Ectodermal cell (in vitro differentiated cells): ENCODE measurements at regions not wholly inside any gene's neighbourhood (a gene's known extent, or its start where the extent isn't known, plus 50 kb on each side); places are given as distances from the start of the nearest gene placed in this dataset.

Source experiments
- H3K27ac ChIP-seq: 2 replicates; pipeline ENCODE4 v1.7.0; 2013; ENCODE audit warnings: mild to moderate bottlenecking, low read depth, low read length; ENCODE audit not compliant: insufficient read depth, poor library complexity, severe bottlenecking
- H3K27me3 ChIP-seq: 2 replicates; pipeline ENCODE4 v1.7.0; 2013; ENCODE audit warnings: mild to moderate bottlenecking, low read length; ENCODE audit not compliant: insufficient read depth, control insufficient read depth, poor library complexity, severe bottlenecking
- H3K36me3 ChIP-seq: one replicate; pipeline ENCODE4 v1.7.0; 2013; ENCODE audit warnings: low read length; ENCODE audit not compliant: control insufficient read depth, insufficient read depth
- H3K4me1 ChIP-seq: one replicate; pipeline ENCODE4 v1.7.0; 2013; ENCODE audit warnings: low read length; ENCODE audit not compliant: control insufficient read depth, insufficient read depth
- H3K4me3 ChIP-seq: 2 replicates; pipeline ENCODE4 v1.7.0; 2013; ENCODE audit warnings: low read depth, low read length, control low read depth; ENCODE audit not compliant: insufficient read depth
- H3K9me3 ChIP-seq: 2 replicates; pipeline ENCODE4 v1.7.0; 2013; ENCODE audit warnings: mild to moderate bottlenecking, low read length, moderate library complexity; ENCODE audit not compliant: control insufficient read depth
- WGBS, 2 experiments: methylation state at CpG; one replicate each; pipeline ENCODE4 v1.1.7; 2013; ENCODE audit warnings: missing lambda C conversion rate in 2 of 2; 5-methylcytosine and 5-hydroxymethylcytosine counted together

- Histone ChIP-seq H3K27me3 (no peaks in the 10 kb centered on the region), H3K27ac (no peak overlapping the region), H3K36me3 (no peaks in the 10 kb centered on the region), H3K4me3 (no peak overlapping the region), H3K4me1 (no peaks in the 10 kb centered on the region), H3K9me3 (no peaks in the 10 kb centered on the region)
- 92 to 95% methylated on average over 2 of the region's 2 CpGs for WGBS, 2 experiments
These were observed 92.3 kb upstream of the CARMIL1 start for GRCh38 chr6:25186919-25187318.

- Histone ChIP-seq H3K27ac (no peak overlapping the region), H3K4me1 (no peaks in the 10 kb centered on the region), H3K27me3 (no peaks in the 10 kb centered on the region), H3K36me3 (no peaks in the 10 kb centered on the region), H3K9me3 (no peaks in the 10 kb centered on the region), H3K4me3 (no peak overlapping the region)
- WGBS, 2 experiments = no CpG with 5 or more reads among the region's 1 CpG
These were observed 90.9 kb upstream of the CARMIL1 start for GRCh38 chr6:25188232-25188631.

- H3K4me3 ChIP-seq = no peak overlapping the region
- no peaks in the 10 kb centered on the region for H3K27me3 ChIP-seq
- no peak overlapping the region for H3K27ac ChIP-seq
- no peaks in the 10 kb centered on the region for H3K9me3 ChIP-seq
- no peaks in the 10 kb centered on the region for H3K36me3 ChIP-seq
- 95% methylated on average over 6 of the region's 6 CpGs for WGBS, 2 experiments
- no peaks in the 10 kb centered on the region for H3K4me1 ChIP-seq
These were observed 86.3 kb upstream of the CARMIL1 start for GRCh38 chr6:25192590-25193459.

GRCh38 chr6:25193460-25194171 is 85.6 kb upstream of the CARMIL1 start:
- Histone ChIP-seq H3K4me1 (no peaks in the 10 kb centered on the region), H3K4me3 (no peak overlapping the region), H3K9me3 (no peaks in the 10 kb centered on the region), H3K36me3 (no peaks in the 10 kb centered on the region), H3K27me3 (no peaks in the 10 kb centered on the region), H3K27ac (no peak overlapping the region)
- 96 to 98% methylated on average over 3 to 5 of the region's 6 CpGs for WGBS, 2 experiments

- H3K4me3 ChIP-seq = no peak overlapping the region
- H3K27ac ChIP-seq = no peak overlapping the region
- no peaks in the 10 kb centered on the region for H3K4me1 ChIP-seq
- no peaks in the 10 kb centered on the region for H3K36me3 ChIP-seq
- H3K9me3 ChIP-seq = no peaks in the 10 kb centered on the region
- 92 to 93% methylated on average over 6 to 8 of the region's 8 CpGs for WGBS, 2 experiments
- no peaks in the 10 kb centered on the region for H3K27me3 ChIP-seq
These were observed 84.9 kb upstream of the CARMIL1 start for GRCh38 chr6:25194172-25194678.

- Histone ChIP-seq H3K27me3 (no peaks in the 10 kb centered on the region), H3K4me3 (no peak overlapping the region), H3K9me3 (no peaks in the 10 kb centered on the region), H3K36me3 (no peaks in the 10 kb centered on the region), H3K27ac (no peak overlapping the region), H3K4me1 (no peaks in the 10 kb centered on the region)
- 92 to 94% methylated on average over 2 of the region's 2 CpGs for WGBS, 2 experiments
These were observed 82.7 kb upstream of the CARMIL1 start for GRCh38 chr6:25196464-25196863.

- 95 to 96% methylated on average over 1 to 2 of the region's 3 CpGs for WGBS, 2 experiments
- no peaks in the 10 kb centered on the region for H3K4me1 ChIP-seq
- no peaks in the 10 kb centered on the region for H3K9me3 ChIP-seq
- H3K27me3 ChIP-seq = no peaks in the 10 kb centered on the region
- H3K36me3 ChIP-seq = no peaks in the 10 kb centered on the region
- H3K4me3 ChIP-seq = no peak overlapping the region
- no peak overlapping the region for H3K27ac ChIP-seq
These were observed 82.1 kb upstream of the CARMIL1 start for GRCh38 chr6:25197111-25197510.

GRCh38 chr6:25199544-25199943 is 79.6 kb upstream of the CARMIL1 start:
- Histone ChIP-seq H3K9me3 (no peaks in the 10 kb centered on the region), H3K4me3 (no peak overlapping the region), H3K36me3 (no peaks in the 10 kb centered on the region), H3K4me1 (no peaks in the 10 kb centered on the region), H3K27me3 (no peaks in the 10 kb centered on the region), H3K27ac (no peak overlapping the region)
- WGBS, 2 experiments = 86 to 96% methylated on average over 2 of the region's 2 CpGs

- Histone ChIP-seq H3K27me3 (no peaks in the 10 kb centered on the region), H3K27ac (no peak overlapping the region), H3K4me3 (no peak overlapping the region), H3K4me1 (peaks cover 4% of the 10 kb centered on the region), H3K36me3 (no peaks in the 10 kb centered on the region), H3K9me3 (no peaks in the 10 kb centered on the region)
These were observed 76.7 kb upstream of the CARMIL1 start for GRCh38 chr6:25202504-25202903.

GRCh38 chr6:25205629-25206028 is 73.5 kb upstream of the CARMIL1 start:
- no peak overlapping the region for H3K27ac ChIP-seq
- peaks cover 8% of the 10 kb centered on the region for H3K4me1 ChIP-seq
- no peak overlapping the region for H3K4me3 ChIP-seq
- H3K36me3 ChIP-seq = no peaks in the 10 kb centered on the region
- no peaks in the 10 kb centered on the region for H3K9me3 ChIP-seq
- no peaks in the 10 kb centered on the region for H3K27me3 ChIP-seq
